H1 (cell line): ENCODE measurements at regions not wholly inside any gene's neighbourhood (a gene's known extent, or its start where the extent isn't known, plus 50 kb on each side); places are given as distances from the start of the nearest gene placed in this dataset.

Experiments used
- CTCF ChIA-PET: fragments of 300-600 bp; sonication (Branson Sonifier 250); formaldehyde crosslinking; loops from one replicate; lab custom pipeline; 2021; ENCODE audit not compliant: partially characterized antibody; lab: Charles Lee
- POLR2A ChIA-PET: fragments of 300-600 bp; sonication (Branson Sonifier 250); formaldehyde crosslinking; loops from one replicate; lab custom pipeline; 2021; ENCODE audit warnings: inconsistent platforms; ENCODE audit not compliant: partially characterized antibody; lab: Charles Lee
- DNase-seq, 2 experiments: peaks; one replicate each; pipeline versions ENCODE4 v3.0.0 to v3.0.0-alpha.2; 2010 to 2022; ENCODE audit warnings: low spot score in 2 of 2, low read depth in 1 of 2, mixed read lengths in 1 of 2
- FAIRE-seq: peaks from 2 replicates; lab custom pipeline; 2011; peaks lifted over from hg19 to GRCh38; lab: Jason Lieb, UNC
- H2AFZ ChIP-seq: 2 replicates; pipeline ENCODE4 v1.8.1; 2012; ENCODE audit warnings: low read length, inconsistent platforms
- H2AK5ac ChIP-seq: 2 replicates; pipeline ENCODE4 v1.6.1; 2013; ENCODE audit warnings: low read depth, low read length
- H2BK120ac ChIP-seq: replicated peaks from 2 replicates; pipeline ENCODE3; 2013; ENCODE audit warnings: low read depth, low read length, inconsistent platforms
- H2BK12ac ChIP-seq: 2 replicates; pipeline ENCODE4 v1.6.1; 2013; ENCODE audit warnings: low read depth, low read length
- H2BK15ac ChIP-seq: 2 replicates; pipeline ENCODE4 v1.6.1; 2013; ENCODE audit warnings: low read length
- H2BK20ac ChIP-seq: 2 replicates; pipeline ENCODE4 v1.6.1; 2013; ENCODE audit warnings: low read length
- H2BK5ac ChIP-seq: 2 replicates; pipeline ENCODE4 v1.6.1; 2013; ENCODE audit warnings: low read depth, low read length
- H3K14ac ChIP-seq: 2 replicates; pipeline ENCODE4 v1.6.1; 2013; ENCODE audit warnings: inconsistent platforms; ENCODE audit not compliant: insufficient read length
- H3K18ac ChIP-seq: 2 replicates; pipeline ENCODE4 v1.6.1; 2013; ENCODE audit warnings: low read length; ENCODE audit errors: extremely low read depth
- H3K23ac ChIP-seq: 2 replicates; pipeline ENCODE4 v1.6.1; 2013; ENCODE audit warnings: inconsistent platforms; ENCODE audit not compliant: insufficient read length
- H3K23me2 ChIP-seq: 2 replicates; pipeline ENCODE4 v1.6.1; 2013; ENCODE audit warnings: low read depth, low read length
- H3K27ac ChIP-seq: 2 replicates; pipeline ENCODE4 v1.6.1; 2011; ENCODE audit warnings: low read depth, low read length, inconsistent platforms
- H3K27me3 ChIP-seq, 4 experiments: replicated peaks in 1 of 4; 1 replicate in 1 of 4; 2 replicates in 3 of 4; pipeline versions ENCODE4 v1.6.1 to v1.8.1; 2011 to 2013; ENCODE audit warnings: low read length in 3 of 4, mild to moderate bottlenecking in 3 of 4, inconsistent platforms in 2 of 4, mixed read lengths in 2 of 4, moderate library complexity in 1 of 4; ENCODE audit not compliant: control insufficient read depth in 3 of 4, insufficient read depth in 3 of 4; ENCODE audit errors: extremely low read depth in 1 of 4
- H3K36me3 ChIP-seq, 4 experiments: 2 replicates each; pipeline versions ENCODE4 v1.6.1 to v1.8.1; 2011 to 2013; ENCODE audit warnings: mild to moderate bottlenecking in 4 of 4, low read length in 3 of 4, moderate library complexity in 2 of 4, control low read depth in 1 of 4, inconsistent platforms in 1 of 4; ENCODE audit not compliant: insufficient read depth in 4 of 4, control insufficient read depth in 2 of 4
- H3K4ac ChIP-seq: replicated peaks from 2 replicates; pipeline ENCODE3; 2013; ENCODE audit warnings: low read length, low read depth, mixed read lengths, inconsistent platforms; ENCODE audit not compliant: insufficient read length
- H3K4me1 ChIP-seq, 4 experiments: replicated peaks in 1 of 4; 1 replicate in 1 of 4; 2 replicates in 3 of 4; pipeline versions ENCODE4 v1.6.1 to v1.8.1; 2011 to 2013; ENCODE audit warnings: low read length in 3 of 4, inconsistent platforms in 2 of 4, mixed read lengths in 1 of 4; ENCODE audit not compliant: insufficient read depth in 4 of 4, control insufficient read depth in 3 of 4
- H3K4me2 ChIP-seq, 2 experiments: 2 replicates each; pipeline versions ENCODE4 v1.6.1 to v1.8.1; 2011 to 2013; ENCODE audit warnings: low read depth in 2 of 2, low read length in 2 of 2, control low read depth in 1 of 2, inconsistent platforms in 1 of 2, mild to moderate bottlenecking in 1 of 2; ENCODE audit not compliant: insufficient read depth in 1 of 2
- H3K4me3 ChIP-seq, 4 experiments: fragments of 200-600, 300-600 bp in 1 of 4; sonication (generic), shearing (Covaris generic), sonication (Bioruptor Twin) in 1 of 4; 2 replicates each; pipeline versions ENCODE4 v1.5.1 to v1.8.1; 2011 to 2016; ENCODE audit warnings: low read length in 4 of 4, low read depth in 3 of 4, control low read depth in 2 of 4, inconsistent platforms in 2 of 4, mild to moderate bottlenecking in 2 of 4, mixed read lengths in 1 of 4, moderate library complexity in 1 of 4; ENCODE audit not compliant: insufficient read depth in 2 of 4; ENCODE audit errors: extremely low read depth in 1 of 4
- H3K56ac ChIP-seq: replicated peaks from 2 replicates; pipeline ENCODE3; 2013; ENCODE audit warnings: low read depth, mild to moderate bottlenecking, mixed read lengths, low read length, inconsistent platforms; ENCODE audit not compliant: insufficient read length
- H3K79me1 ChIP-seq: 2 replicates; pipeline ENCODE4 v1.6.1; 2013; ENCODE audit warnings: low read depth, low read length, control low read depth
- H3K79me2 ChIP-seq, 2 experiments: 2 replicates each; pipeline versions ENCODE4 v1.6.1 to v1.8.1; 2012 to 2013; ENCODE audit warnings: low read length in 2 of 2, mild to moderate bottlenecking in 2 of 2, inconsistent platforms in 1 of 2; ENCODE audit not compliant: insufficient read depth in 2 of 2, control insufficient read depth in 1 of 2
- H3K9ac ChIP-seq, 4 experiments: replicated peaks in 1 of 4; 1 replicate in 1 of 4; 2 replicates in 3 of 4; pipeline versions ENCODE4 v1.6.1 to v1.8.1; 2011 to 2013; ENCODE audit warnings: low read depth in 3 of 4, low read length in 3 of 4, control low read depth in 2 of 4, mild to moderate bottlenecking in 2 of 4, moderate library complexity in 2 of 4, inconsistent platforms in 1 of 4; ENCODE audit errors: extremely low read depth in 1 of 4
- H3K9me3 ChIP-seq, 2 experiments: 2 replicates each; pipeline versions ENCODE4 v1.6.1 to v1.8.1; 2012 to 2013; ENCODE audit warnings: mild to moderate bottlenecking in 2 of 2, moderate library complexity in 2 of 2, control low read depth in 1 of 2, inconsistent platforms in 1 of 2, low read depth in 1 of 2, low read length in 1 of 2, mixed read lengths in 1 of 2; ENCODE audit not compliant: insufficient read depth in 2 of 2
- H4K20me1 ChIP-seq, 2 experiments: replicated peaks in 1 of 2; 2 replicates each; pipeline versions ENCODE3 to v1.8.1; 2011 to 2013; ENCODE audit warnings: inconsistent platforms in 2 of 2, low read length in 2 of 2, mild to moderate bottlenecking in 1 of 2; ENCODE audit not compliant: insufficient read depth in 2 of 2, control insufficient read depth in 1 of 2
- H4K5ac ChIP-seq: 2 replicates; pipeline ENCODE4 v1.6.1; 2013; ENCODE audit warnings: low read length, low read depth, mixed read lengths, inconsistent platforms; ENCODE audit not compliant: insufficient read length
- H4K8ac ChIP-seq: 2 replicates; pipeline ENCODE4 v1.8.0; 2013; ENCODE audit warnings: mild to moderate bottlenecking, moderate library complexity, low read length, inconsistent platforms; ENCODE audit not compliant: insufficient read depth; ENCODE audit errors: extremely low read depth
- H4K91ac ChIP-seq: replicated peaks from 2 replicates; pipeline ENCODE3; 2013; ENCODE audit warnings: low read length, mixed read lengths, inconsistent platforms; ENCODE audit not compliant: insufficient read length
- BCL11A ChIP-seq, 2 experiments: IDR thresholded peaks; one replicate each; pipeline ENCODE4 v1.6.1; 2011; ENCODE audit warnings: low read depth in 2 of 2, low read length in 2 of 2, mild to moderate bottlenecking in 2 of 2
- CREB1 ChIP-seq: IDR thresholded peaks from 2 replicates; pipeline ENCODE4 v1.6.1; 2012; ENCODE audit warnings: inconsistent platforms
- CTBP2 ChIP-seq: IDR thresholded peaks from 2 replicates; pipeline ENCODE4 v1.7.0; 2011; ENCODE audit warnings: borderline replicate concordance, mild to moderate bottlenecking, moderate library complexity, mixed read lengths, low read length; ENCODE audit not compliant: insufficient read depth, insufficient read length
- EZH2 ChIP-seq: fragments of 200-600 bp; sonication (generic); IDR thresholded peaks from 2 replicates; pipeline ENCODE4 v1.7.1; 2012; ENCODE audit warnings: low read depth, mild to moderate bottlenecking, moderate library complexity, low read length, inconsistent platforms; ENCODE audit not compliant: severe bottlenecking
- GTF2F1 ChIP-seq: IDR thresholded peaks from 2 replicates; pipeline ENCODE4 v1.6.1; 2012; ENCODE audit warnings: low read depth, low read length, improper control_type of control experiment, borderline replicate concordance
- KDM5A ChIP-seq: fragments of 200-600 bp; IDR thresholded peaks from 2 replicates; pipeline ENCODE4 v1.7.1; 2012; ENCODE audit warnings: mild to moderate bottlenecking, low read length, inconsistent platforms, mixed read lengths
- MAFK ChIP-seq: IDR thresholded peaks from 2 replicates; pipeline ENCODE4 v1.6.1; 2012; ENCODE audit warnings: low read depth, mild to moderate bottlenecking, improper control_type of control experiment, low read length
- POLR2AphosphoS5 ChIP-seq: IDR thresholded peaks from 2 replicates; pipeline ENCODE4 v1.6.1; 2011; ENCODE audit warnings: low read depth, low read length
- RNF2 ChIP-seq: fragments of 200-900, 300-1000 bp; sonication (generic); IDR thresholded peaks from 2 replicates; pipeline ENCODE4 v1.7.1; 2016; ENCODE audit warnings: borderline replicate concordance, low read depth, mild to moderate bottlenecking, antibody characterized with exemption, low read length; ENCODE audit not compliant: poor library complexity, severe bottlenecking; ENCODE audit errors: missing control alignments
- SP1 ChIP-seq: IDR thresholded peaks from 2 replicates; pipeline ENCODE4 v1.6.1; 2011; ENCODE audit warnings: low read depth, low read length
- TCF12 ChIP-seq: IDR thresholded peaks from 2 replicates; pipeline ENCODE4 v1.6.1; 2011; ENCODE audit warnings: low read depth, mild to moderate bottlenecking, low read length
- YY1 ChIP-seq: IDR thresholded peaks from 2 replicates; pipeline ENCODE4 v1.6.1; 2011; ENCODE audit warnings: low read depth, mild to moderate bottlenecking, low read length
- ZNF274 ChIP-seq: IDR thresholded peaks from 2 replicates; pipeline ENCODE4 v1.7.0; 2012; ENCODE audit warnings: low read length, borderline replicate concordance; ENCODE audit errors: extremely low read depth
- WGBS, 2 experiments: shearing (Covaris generic) in 1 of 2; methylation state at CpG; one replicate each; pipeline versions ENCODE4 v1.1.6 to v1.1.7; 2013 to 2015; ENCODE audit warnings: low lambda C conversion rate in 2 of 2, mixed read lengths in 2 of 2, inconsistent platforms in 1 of 2, low coverage in 1 of 2, missing lambda C conversion rate in 1 of 2; ENCODE audit not compliant: insufficient replicate concordance in 2 of 2, insufficient coverage in 1 of 2, insufficient read length in 1 of 2; ENCODE audit errors: extremely low coverage in 1 of 2, missing lambda C conversion rate in 1 of 2; 5-methylcytosine and 5-hydroxymethylcytosine counted together
- TF ChIP-seq, protein P1 (sequence below): IDR thresholded peaks from 2 replicates; pipeline ENCODE4 v1.6.1; 2011; ENCODE audit warnings: low read depth, mild to moderate bottlenecking, low read length; ENCODE audit not compliant: insufficient read depth
- TF ChIP-seq, protein P2 (sequence below): IDR thresholded peaks from 2 replicates; pipeline ENCODE4 v1.6.1; 2012; ENCODE audit warnings: inconsistent platforms

DNA sequence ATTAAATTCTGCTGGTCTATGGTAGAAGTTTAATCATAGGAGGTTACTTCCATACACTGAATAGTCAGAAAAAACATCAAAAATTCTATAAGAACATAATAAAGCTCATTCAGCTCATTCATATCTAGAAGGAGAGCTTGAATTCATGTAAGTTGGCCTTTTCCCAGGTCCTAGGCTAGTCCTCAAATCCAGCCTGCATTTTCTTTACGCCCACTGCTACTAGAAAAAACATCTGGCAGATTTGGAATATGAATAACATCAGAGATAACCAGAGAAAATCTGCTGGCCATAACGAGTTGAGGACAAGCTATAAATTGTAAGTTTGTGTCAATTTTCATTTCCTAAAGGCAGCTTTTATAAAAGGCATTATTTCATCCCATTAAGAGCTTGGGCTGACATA, 95.5 kb downstream of the MXRA5 start:
- Histone ChIP-seq H3K23me2 (no peaks in the 10 kb centered on the region), H3K79me1 (no peaks in the 10 kb centered on the region), H3K79me2 (no peaks in the 10 kb centered on the region), H3K9me3 (no peaks in the 10 kb centered on the region), H4K20me1 (no peaks in the 10 kb centered on the region), H3K56ac (no peak overlapping the region), H4K91ac (no peak overlapping the region), H3K23ac (no peak overlapping the region), H3K27me3 (no peaks in the 10 kb centered on the region), H3K4me1 (no peaks in the 10 kb centered on the region), H3K14ac (no peak overlapping the region), H3K4me3 (no peak overlapping the region), H2AK5ac (no peak overlapping the region), H2AFZ (no peak overlapping the region), H3K4me2 (no peak overlapping the region), H3K9ac (no peak overlapping the region), H2BK20ac (no peak overlapping the region), H4K8ac (no peak overlapping the region), H3K4ac (no peak overlapping the region), H3K27ac (no peak overlapping the region), H2BK15ac (no peak overlapping the region), H2BK5ac (no peak overlapping the region), H4K5ac (no peak overlapping the region), H2BK12ac (no peak overlapping the region), H3K36me3 (no peaks in the 10 kb centered on the region), H2BK120ac (no peak overlapping the region), H3K18ac (no peak overlapping the region)
- CTCF ChIA-PET = no interaction called here
- POLR2A ChIA-PET = no interaction called here
- DNase-seq (no peak), FAIRE-seq (no peak)
- 94% methylated on average over 2 of the region's 2 CpGs; no CpG with 5 or more reads in 1 of the 2 experiments for WGBS, 2 experiments
- TF ChIP-seq KDM5A (no peak), SP1 (no peak), CTBP2 (no peak), EZH2 (no peak), RNF2 (no peak), POLR2AphosphoS5 (no peak), TCF12 (no peak), MAFK (no peak), ZNF274 (no peak), GTF2F1 (no peak), CREB1 (no peak), BCL11A (IDR thresholded peaks at IDR 0.05; ENCODE audit: low read depth in 2 of 2, low read length in 2 of 2) (no peak), YY1 (no peak)
- TF ChIP-seq, protein P1, sequence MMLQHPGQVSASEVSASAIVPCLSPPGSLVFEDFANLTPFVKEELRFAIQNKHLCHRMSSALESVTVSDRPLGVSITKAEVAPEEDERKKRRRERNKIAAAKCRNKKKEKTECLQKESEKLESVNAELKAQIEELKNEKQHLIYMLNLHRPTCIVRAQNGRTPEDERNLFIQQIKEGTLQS = no peak
- TF ChIP-seq, protein P2, sequence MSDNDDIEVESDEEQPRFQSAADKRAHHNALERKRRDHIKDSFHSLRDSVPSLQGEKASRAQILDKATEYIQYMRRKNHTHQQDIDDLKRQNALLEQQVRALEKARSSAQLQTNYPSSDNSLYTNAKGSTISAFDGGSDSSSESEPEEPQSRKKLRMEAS = no peak
